ENCODE measurements at regions not wholly inside any gene's neighbourhood (a gene's known extent, or its start where the extent isn't known, plus 50 kb on each side); places are given as distances from the start of the nearest gene placed in this dataset.
"Not testable (repeated sequence)": the region's sequence is repeated elsewhere in the genome, so short reads cannot be mapped to it uniquely, and the experiment has no call there.

GRCh38 chr13:37510441-37510840 is 88.1 kb downstream of the POSTN start:
- Histone ChIP-seq H3K79me2 (no peaks in the 10 kb centered on the region), H3K4me3 (no peak overlapping the region), H2AFZ (no peak overlapping the region), H3K36me3 (replicated peaks; ENCODE audit: insufficient read depth, low read depth) (no peaks in the 10 kb centered on the region), H4K20me1 (ENCODE audit: insufficient read depth, poor library complexity, severe bottlenecking) (no peaks in the 10 kb centered on the region), H3K4me1 (ENCODE audit: insufficient read depth) (no peaks in the 10 kb centered on the region), H3K4me2 (peak overlapping the region; percentile 25), H3K27me3 (no peaks in the 10 kb centered on the region), H3K9me3 (ENCODE audit: low read depth) (no peaks in the 10 kb centered on the region), H3K27ac (no peak overlapping the region), H3K9me2 (replicated peaks; ENCODE audit: insufficient read depth) (no peaks in the 10 kb centered on the region)
- TF ChIP-seq, protein P1, sequence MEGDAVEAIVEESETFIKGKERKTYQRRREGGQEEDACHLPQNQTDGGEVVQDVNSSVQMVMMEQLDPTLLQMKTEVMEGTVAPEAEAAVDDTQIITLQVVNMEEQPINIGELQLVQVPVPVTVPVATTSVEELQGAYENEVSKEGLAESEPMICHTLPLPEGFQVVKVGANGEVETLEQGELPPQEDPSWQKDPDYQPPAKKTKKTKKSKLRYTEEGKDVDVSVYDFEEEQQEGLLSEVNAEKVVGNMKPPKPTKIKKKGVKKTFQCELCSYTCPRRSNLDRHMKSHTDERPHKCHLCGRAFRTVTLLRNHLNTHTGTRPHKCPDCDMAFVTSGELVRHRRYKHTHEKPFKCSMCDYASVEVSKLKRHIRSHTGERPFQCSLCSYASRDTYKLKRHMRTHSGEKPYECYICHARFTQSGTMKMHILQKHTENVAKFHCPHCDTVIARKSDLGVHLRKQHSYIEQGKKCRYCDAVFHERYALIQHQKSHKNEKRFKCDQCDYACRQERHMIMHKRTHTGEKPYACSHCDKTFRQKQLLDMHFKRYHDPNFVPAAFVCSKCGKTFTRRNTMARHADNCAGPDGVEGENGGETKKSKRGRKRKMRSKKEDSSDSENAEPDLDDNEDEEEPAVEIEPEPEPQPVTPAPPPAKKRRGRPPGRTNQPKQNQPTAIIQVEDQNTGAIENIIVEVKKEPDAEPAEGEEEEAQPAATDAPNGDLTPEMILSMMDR (IDR thresholded peaks at IDR 0.05; ENCODE audit: poor library complexity), result no peak
- TF ChIP-seq EZH2phosphoT487 (IDR thresholded peaks at IDR 0.05; ENCODE audit: low read depth, severe bottlenecking, unreplicated experiment), result no peak
- no peak for TF ChIP-seq EZH2 (IDR thresholded peaks at IDR 0.05; ENCODE audit: borderline replicate concordance)
- WGBS (ENCODE audit: low lambda C conversion rate, missing lambda C conversion rate), result 44% methylated on average over 1 of the region's 1 CpG
- no peak for DNase-seq (ENCODE audit: low spot score)

- WGBS (ENCODE audit: low lambda C conversion rate, missing lambda C conversion rate), result 90% methylated on average over 3 of the region's 3 CpGs
Observed at GRCh38 chr13:37505531-37505930, 93.0 kb downstream of the POSTN start.

DNA sequence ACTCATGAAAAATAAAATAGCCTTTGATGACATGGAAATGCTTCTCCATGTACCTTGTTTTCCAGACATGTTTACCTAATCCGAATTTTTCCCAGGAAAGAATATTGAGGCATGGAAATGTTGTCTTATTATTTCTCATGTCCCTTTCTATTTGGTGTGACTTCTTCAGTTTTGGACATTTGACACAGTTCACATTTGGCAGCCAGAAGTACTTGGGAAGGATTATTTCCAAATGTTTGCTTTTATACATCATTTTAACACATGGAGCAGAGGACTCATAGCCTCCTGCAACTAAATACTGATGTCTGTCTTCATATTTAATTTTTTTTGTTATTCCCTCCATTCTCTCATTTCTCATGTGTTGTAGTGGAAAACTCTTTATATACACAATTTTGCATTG is 94.3 kb downstream of the POSTN start:
- Histone ChIP-seq H4K20me1 (ENCODE audit: insufficient read depth, poor library complexity, severe bottlenecking) (no peaks in the 10 kb centered on the region), H3K4me3 (no peak overlapping the region), H2AFZ (no peak overlapping the region), H3K4me2 (no peak overlapping the region), H3K79me2 (no peaks in the 10 kb centered on the region), H3K27me3 (no peaks in the 10 kb centered on the region), H3K9me3 (ENCODE audit: low read depth) (no peaks in the 10 kb centered on the region), H3K4me1 (ENCODE audit: insufficient read depth) (no peaks in the 10 kb centered on the region), H3K9me2 (replicated peaks; ENCODE audit: insufficient read depth) (no peaks in the 10 kb centered on the region), H3K36me3 (replicated peaks; ENCODE audit: insufficient read depth, low read depth) (no peaks in the 10 kb centered on the region), H3K27ac (no peak overlapping the region)
- DNase-seq (ENCODE audit: low spot score), result no peak
- WGBS (ENCODE audit: low lambda C conversion rate, missing lambda C conversion rate), result 80% methylated on average over 1 of the region's 1 CpG
- TF ChIP-seq, protein P1 (IDR thresholded peaks at IDR 0.05; ENCODE audit: poor library complexity), result no peak
- TF ChIP-seq EZH2phosphoT487 (IDR thresholded peaks at IDR 0.05; ENCODE audit: low read depth, severe bottlenecking, unreplicated experiment), result no peak
- no peak for TF ChIP-seq EZH2 (IDR thresholded peaks at IDR 0.05; ENCODE audit: borderline replicate concordance)

More at GRCh38 chr13:37505531-37505930, 93.0 kb downstream of the POSTN start:
- Histone ChIP-seq H4K20me1 (ENCODE audit: insufficient read depth, poor library complexity, severe bottlenecking) (no peaks in the 10 kb centered on the region), H3K4me2 (no peak overlapping the region), H3K9me3 (ENCODE audit: low read depth) (no peaks in the 10 kb centered on the region), H3K27ac (no peak overlapping the region), H3K79me2 (no peaks in the 10 kb centered on the region), H3K4me3 (no peak overlapping the region), H3K9me2 (replicated peaks; ENCODE audit: insufficient read depth) (no peaks in the 10 kb centered on the region), H2AFZ (no peak overlapping the region), H3K4me1 (ENCODE audit: insufficient read depth) (no peaks in the 10 kb centered on the region), H3K36me3 (replicated peaks; ENCODE audit: insufficient read depth, low read depth) (no peaks in the 10 kb centered on the region), H3K27me3 (no peaks in the 10 kb centered on the region)
- TF ChIP-seq, protein P1 (IDR thresholded peaks at IDR 0.05; ENCODE audit: poor library complexity), result no peak
- TF ChIP-seq EZH2 (IDR thresholded peaks at IDR 0.05; ENCODE audit: borderline replicate concordance) (no peak), EZH2phosphoT487 (IDR thresholded peaks at IDR 0.05; ENCODE audit: low read depth, severe bottlenecking, unreplicated experiment) (no peak)
- DNase-seq (ENCODE audit: low spot score), result no peak

DNA sequence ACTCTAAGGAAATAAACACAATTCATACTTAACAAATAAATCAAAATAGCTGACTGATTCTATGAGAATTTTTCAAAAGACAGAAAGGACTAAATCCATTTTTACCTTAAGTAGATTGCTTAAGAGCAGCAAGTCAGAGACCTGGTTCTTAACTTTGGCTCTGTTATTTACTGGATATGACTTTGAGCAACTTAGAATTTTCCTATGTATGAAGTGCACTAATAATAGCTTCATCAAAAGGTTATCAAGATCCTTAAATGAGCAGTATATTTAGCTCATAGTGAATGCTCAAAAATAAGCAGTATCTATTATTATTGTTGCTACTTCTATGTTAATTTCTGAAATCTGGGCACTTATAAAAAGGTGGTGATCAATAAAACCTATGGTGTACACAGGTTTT is 95.3 kb downstream of the POSTN start:
- DNase-seq (ENCODE audit: low spot score), result no peak
- Histone ChIP-seq H4K20me1 (ENCODE audit: insufficient read depth, poor library complexity, severe bottlenecking) (no peaks in the 10 kb centered on the region), H3K4me1 (ENCODE audit: insufficient read depth) (no peaks in the 10 kb centered on the region), H3K27me3 (no peaks in the 10 kb centered on the region), H3K9me3 (ENCODE audit: low read depth) (no peaks in the 10 kb centered on the region), H3K36me3 (replicated peaks; ENCODE audit: insufficient read depth, low read depth) (no peaks in the 10 kb centered on the region), H3K79me2 (no peaks in the 10 kb centered on the region), H3K9me2 (replicated peaks; ENCODE audit: insufficient read depth) (no peaks in the 10 kb centered on the region), H2AFZ (no peak overlapping the region), H3K4me2 (no peak overlapping the region), H3K4me3 (no peak overlapping the region), H3K27ac (no peak overlapping the region)
- no peak for TF ChIP-seq EZH2phosphoT487 (IDR thresholded peaks at IDR 0.05; ENCODE audit: low read depth, severe bottlenecking, unreplicated experiment)
- TF ChIP-seq EZH2 (IDR thresholded peaks at IDR 0.05; ENCODE audit: borderline replicate concordance), result no peak
- TF ChIP-seq, protein P1 (IDR thresholded peaks at IDR 0.05; ENCODE audit: poor library complexity), result no peak

GRCh38 chr13:37502303-37502993 is 96.1 kb downstream of the POSTN start:
- H3K9me3 ChIP-seq (ENCODE audit: low read depth), result not testable (repeated sequence)

More at GRCh38 chr13:37502303-37502993, 96.1 kb downstream of the POSTN start:
- H3K4me3 ChIP-seq; H4K20me1 ChIP-seq (ENCODE audit: insufficient read depth, poor library complexity, severe bottlenecking); DNase-seq (ENCODE audit: low spot score); H3K79me2 ChIP-seq; H2AFZ ChIP-seq; H3K36me3 ChIP-seq (replicated peaks; ENCODE audit: insufficient read depth, low read depth); H3K4me2 ChIP-seq; H3K27me3 ChIP-seq; H3K4me1 ChIP-seq (ENCODE audit: insufficient read depth); H3K27ac ChIP-seq; H3K9me2 ChIP-seq (replicated peaks; ENCODE audit: insufficient read depth): not testable (repeated sequence)
- 83% methylated on average over 1 of the region's 1 CpG for WGBS (ENCODE audit: low lambda C conversion rate, missing lambda C conversion rate)

All from hepatocyte (in vitro differentiated cells).